ENCODE measurements at regions not wholly inside any gene's neighbourhood (a gene's known extent, or its start where the extent isn't known, plus 50 kb on each side); places are given as distances from the start of the nearest gene placed in this dataset.

DNA sequence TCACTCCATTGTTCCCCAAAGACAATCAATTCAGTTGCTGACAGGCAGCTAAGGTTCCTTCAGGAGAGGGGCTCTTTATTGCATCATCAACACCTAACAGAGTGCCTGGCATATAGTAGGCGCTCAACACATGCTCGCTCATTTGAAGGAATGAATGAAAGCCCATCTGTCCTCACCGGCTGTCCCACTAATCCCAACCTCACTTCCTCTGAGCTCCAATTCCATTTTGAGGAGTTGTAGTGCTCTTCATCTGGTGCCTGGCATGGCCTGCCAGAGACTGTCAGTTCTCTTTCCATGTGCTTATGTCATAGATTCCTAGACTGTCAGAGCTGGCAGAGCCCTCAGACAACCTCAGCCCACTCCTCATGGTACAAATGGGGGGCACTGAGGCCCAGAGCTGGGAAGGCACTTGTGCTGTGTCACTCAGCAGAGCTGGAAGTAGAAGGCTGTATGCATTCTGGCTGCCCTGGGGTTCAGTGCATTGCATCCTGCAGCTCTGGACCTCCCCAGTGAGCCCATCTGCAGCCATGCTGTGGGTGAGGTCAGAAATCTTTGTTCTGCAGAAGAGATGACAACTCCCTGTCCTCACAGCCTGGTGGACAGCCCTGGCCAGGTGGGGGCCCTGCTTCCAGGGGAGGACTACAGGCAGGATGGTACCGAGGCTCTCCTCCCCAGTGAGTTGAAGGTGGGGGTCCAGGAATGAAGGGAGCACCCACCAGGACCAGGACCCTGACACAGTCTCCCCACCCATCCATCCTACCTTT lies 134.9 kb upstream of the PJA1 start:
- intact Hi-C loops (cut with DNase I; ENCODE audit: low total_unique reads), result no loop called here
- H3K27ac ChIP-seq, result no peak overlapping the region

DNA sequence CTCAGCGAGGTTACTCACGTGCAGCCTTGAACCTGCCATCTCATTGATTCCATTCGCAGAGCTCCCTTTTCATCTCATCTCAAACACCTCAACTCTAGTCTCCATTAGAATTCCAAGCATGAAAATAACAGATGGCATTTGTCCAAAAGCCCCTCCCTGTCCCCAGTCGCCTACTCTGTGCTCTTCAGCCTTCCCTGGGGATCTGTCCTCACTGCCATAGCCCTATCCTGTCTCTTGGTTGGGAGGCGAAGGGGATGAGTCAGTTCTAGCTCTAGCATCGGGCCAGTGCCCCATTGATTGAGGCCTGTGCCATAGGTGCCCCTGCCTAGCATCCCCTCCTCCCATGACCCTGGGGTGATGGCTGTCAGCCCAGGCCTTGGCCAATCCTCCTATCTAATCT lies 134.0 kb upstream of the PJA1 start:
- no peak for DNase-seq
- Histone ChIP-seq H3K36me3 (no peaks in the 10 kb centered on the region), H3K9me3 (no peaks in the 10 kb centered on the region), H3K27me3 (replicated peaks in 1 of 7) (peaks cover 0 to 14% (median 3%) of the 10 kb centered on the region in 7 donors), H3K4me1 (no peaks in the 10 kb centered on the region), H3K27ac (no peak overlapping the region), H3K4me3 (no peak overlapping the region)
- WGBS, 5 donors, result 74 to 89% (median 83%) methylated on average over 6 of the region's 6 CpGs
- TF ChIP-seq POLR2A (IDR thresholded peaks at IDR 0.05) (no peak), POLR2AphosphoS5 (IDR thresholded peaks at IDR 0.05) (no peak)
- TF ChIP-seq, protein P1, sequence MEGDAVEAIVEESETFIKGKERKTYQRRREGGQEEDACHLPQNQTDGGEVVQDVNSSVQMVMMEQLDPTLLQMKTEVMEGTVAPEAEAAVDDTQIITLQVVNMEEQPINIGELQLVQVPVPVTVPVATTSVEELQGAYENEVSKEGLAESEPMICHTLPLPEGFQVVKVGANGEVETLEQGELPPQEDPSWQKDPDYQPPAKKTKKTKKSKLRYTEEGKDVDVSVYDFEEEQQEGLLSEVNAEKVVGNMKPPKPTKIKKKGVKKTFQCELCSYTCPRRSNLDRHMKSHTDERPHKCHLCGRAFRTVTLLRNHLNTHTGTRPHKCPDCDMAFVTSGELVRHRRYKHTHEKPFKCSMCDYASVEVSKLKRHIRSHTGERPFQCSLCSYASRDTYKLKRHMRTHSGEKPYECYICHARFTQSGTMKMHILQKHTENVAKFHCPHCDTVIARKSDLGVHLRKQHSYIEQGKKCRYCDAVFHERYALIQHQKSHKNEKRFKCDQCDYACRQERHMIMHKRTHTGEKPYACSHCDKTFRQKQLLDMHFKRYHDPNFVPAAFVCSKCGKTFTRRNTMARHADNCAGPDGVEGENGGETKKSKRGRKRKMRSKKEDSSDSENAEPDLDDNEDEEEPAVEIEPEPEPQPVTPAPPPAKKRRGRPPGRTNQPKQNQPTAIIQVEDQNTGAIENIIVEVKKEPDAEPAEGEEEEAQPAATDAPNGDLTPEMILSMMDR (IDR thresholded peaks at IDR 0.05 in 8 of 11, conservative IDR thresholded peaks at IDR 0.05 in 3 of 11), result no peak
- intact Hi-C loops (cut with DNase I; ENCODE audit: low total_unique reads), result no loop called here

More for the DNA sequence above, 134.9 kb upstream of the PJA1 start:
- TF ChIP-seq, protein P1 (IDR thresholded peaks at IDR 0.05 in 8 of 11, conservative IDR thresholded peaks at IDR 0.05 in 3 of 11), result no peak
- no peak for TF ChIP-seq POLR2A (IDR thresholded peaks at IDR 0.05)
- TF ChIP-seq POLR2AphosphoS5 (IDR thresholded peaks at IDR 0.05), result no peak
- WGBS, 5 donors, result 68 to 91% (median 76%) methylated on average over 3 to 4 of the region's 4 CpGs
- Histone ChIP-seq H3K36me3 (no peaks in the 10 kb centered on the region), H3K9me3 (no peaks in the 10 kb centered on the region), H3K4me3 (no peak overlapping the region), H3K4me1 (no peaks in the 10 kb centered on the region), H3K27me3 (replicated peaks in 1 of 7) (peaks cover 0 to 20% (median 5%) of the 10 kb centered on the region in 7 donors)
- no peak for DNase-seq

DNA sequence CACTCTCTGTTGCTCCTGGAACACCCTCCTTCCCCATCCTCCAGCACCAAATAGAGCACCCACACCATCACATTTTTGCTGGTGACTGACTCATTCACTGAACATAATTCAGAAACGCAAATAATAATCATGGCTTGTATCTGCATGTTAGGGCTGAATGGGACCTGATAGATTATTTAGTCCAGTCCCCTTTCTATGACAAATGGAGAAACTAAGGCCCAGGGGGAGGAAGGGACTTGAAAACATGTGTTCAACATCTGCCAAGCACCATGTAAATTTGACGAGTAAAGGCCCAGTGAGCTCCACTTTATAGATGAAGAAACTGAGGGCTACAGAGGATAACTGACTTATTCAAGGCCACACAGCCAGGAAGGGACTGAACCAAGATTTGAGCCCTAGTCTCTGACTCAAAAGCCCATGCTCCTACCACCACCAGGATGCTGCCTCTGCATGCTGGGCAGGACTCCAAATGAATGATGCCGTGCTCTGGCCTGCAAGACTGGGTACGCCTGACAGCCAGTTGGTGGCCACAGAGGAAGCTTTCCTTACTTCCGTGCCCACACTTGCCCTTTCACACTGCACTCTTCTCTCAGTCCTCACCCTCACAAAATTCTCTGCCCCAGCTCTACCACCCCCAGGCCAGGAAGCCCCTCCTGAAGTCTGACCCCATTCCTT lies 133.3 kb upstream of the PJA1 start:
- Histone ChIP-seq H3K9me3 (no peaks in the 10 kb centered on the region), H3K36me3 (no peaks in the 10 kb centered on the region), H3K4me3 (no peak overlapping the region), H3K27me3 (replicated peaks in 1 of 7) (peaks cover 0 to 14% (median 0%) of the 10 kb centered on the region in 7 donors), H3K27ac (no peak overlapping the region), H3K4me1 (no peaks in the 10 kb centered on the region)
- intact Hi-C loops (cut with DNase I; ENCODE audit: low total_unique reads), result no loop called here
- TF ChIP-seq POLR2A (IDR thresholded peaks at IDR 0.05), result no peak
- TF ChIP-seq, protein P1 (IDR thresholded peaks at IDR 0.05 in 8 of 11, conservative IDR thresholded peaks at IDR 0.05 in 3 of 11), result no peak
- no peak for TF ChIP-seq POLR2AphosphoS5 (IDR thresholded peaks at IDR 0.05)
- no peak for DNase-seq
- WGBS, 5 donors, result 75 to 88% (median 81%) methylated on average over 5 of the region's 5 CpGs

DNA sequence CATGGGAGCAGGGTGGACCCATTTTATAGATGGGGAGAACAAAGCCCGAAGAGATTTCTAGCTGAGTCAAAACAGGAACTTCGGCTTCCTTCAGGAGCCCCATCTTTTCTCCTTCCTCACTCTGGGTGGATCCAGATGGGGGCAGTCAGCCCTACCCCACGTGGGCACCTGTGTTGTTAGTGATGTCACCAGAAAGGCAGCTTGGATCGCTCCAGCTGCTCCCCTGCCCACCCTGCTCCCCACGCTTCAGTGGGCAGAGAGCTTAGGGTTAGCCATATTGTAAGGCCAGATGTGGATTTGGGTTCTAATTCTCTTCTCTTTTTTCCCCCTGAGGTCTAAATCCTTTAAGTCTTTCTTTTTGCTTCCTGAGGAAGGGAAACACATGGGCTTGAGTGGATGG lies 132.3 kb upstream of the PJA1 start:
- 55 to 75% (median 64%) methylated on average over 2 to 5 of the region's 5 CpGs for WGBS, 5 donors
- TF ChIP-seq POLR2AphosphoS5 (IDR thresholded peaks at IDR 0.05) (no peak), POLR2A (IDR thresholded peaks at IDR 0.05) (no peak)
- TF ChIP-seq, protein P1 (IDR thresholded peaks at IDR 0.05 in 8 of 11, conservative IDR thresholded peaks at IDR 0.05 in 3 of 11), result no peak
- Histone ChIP-seq H3K27ac (no peak overlapping the region), H3K4me3 (no peak overlapping the region), H3K4me1 (no peaks in the 10 kb centered on the region), H3K27me3 (replicated peaks in 1 of 7) (peaks cover 0 to 8% (median 0%) of the 10 kb centered on the region in 7 donors), H3K36me3 (no peaks in the 10 kb centered on the region), H3K9me3 (no peaks in the 10 kb centered on the region)
- DNase-seq, result no peak
- intact Hi-C loops (cut with DNase I; ENCODE audit: low total_unique reads), result no loop called here
